OCI-LY3 (cell line): ENCODE measurements at regions not wholly inside any gene's neighbourhood (a gene's known extent, or its start where the extent isn't known, plus 50 kb on each side); places are given as distances from the start of the nearest gene placed in this dataset.

Source experiments
- CTCF ChIP-seq: fragments of 200-600, 300-600 bp; sonication (generic); IDR thresholded peaks from 2 replicates; pipeline ENCODE4 v1.5.1; 2014; ENCODE audit warnings: antibody characterized with exemption, low read length, low read depth
- EZH2phosphoT487 ChIP-seq: fragments of 200-600 bp; shearing (Covaris generic); IDR thresholded peaks from 2 replicates; pipeline ENCODE4 v1.6.1; 2018; ENCODE audit warnings: antibody characterized with exemption, mixed run types, low read depth

DNA sequence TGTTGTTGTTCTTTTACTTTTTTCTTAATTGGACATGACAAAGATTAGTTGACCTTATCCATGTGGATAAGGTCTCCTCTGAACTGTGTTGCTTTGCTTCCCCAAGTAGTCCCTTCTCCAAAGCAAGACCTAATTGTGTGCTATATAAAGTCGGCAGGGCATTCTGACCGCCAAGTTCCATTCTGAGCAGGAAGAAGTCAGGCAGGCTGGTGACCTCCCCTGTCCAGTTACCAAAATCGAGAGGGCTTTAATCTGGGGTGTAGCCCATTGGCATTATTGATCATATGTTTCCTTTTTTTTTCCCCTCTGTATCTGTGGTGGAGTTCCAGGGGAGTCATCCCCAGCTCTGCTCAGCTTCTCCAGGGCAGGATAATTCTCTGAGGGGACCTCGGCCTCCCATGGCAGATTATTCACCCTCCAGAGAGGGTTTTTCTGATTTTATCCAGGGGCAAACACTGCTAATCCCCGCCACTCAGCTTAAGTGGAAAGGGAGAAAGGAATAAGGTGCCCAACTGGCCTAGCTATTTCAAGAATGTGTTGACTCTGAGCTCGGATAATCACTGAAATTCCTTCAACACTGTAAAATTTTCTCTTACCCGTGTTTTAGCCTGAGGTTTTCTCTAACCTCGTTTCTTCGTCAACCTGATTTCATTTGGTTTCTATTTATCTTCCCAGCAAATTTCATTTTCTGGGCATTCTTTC, 71.8 kb upstream of the L3MBTL3 start:
- no peak for TF ChIP-seq CTCF
- TF ChIP-seq EZH2phosphoT487 = no peak
